OCI-LY1 (cell line): ENCODE measurements at regions not wholly inside any gene's neighbourhood (a gene's known extent, or its start where the extent isn't known, plus 50 kb on each side); places are given as distances from the start of the nearest gene placed in this dataset.

Source experiments
- H2AFZ ChIP-seq: fragments of 200-600 bp; sonication (generic), shearing (Covaris generic); 2 replicates; pipeline ENCODE4 v1.6.0; 2014; ENCODE audit warnings: antibody characterized with exemption, mild to moderate bottlenecking, low read length
- H3F3A ChIP-seq: fragments of 200-600 bp; sonication (generic), shearing (Covaris generic); 2 replicates; pipeline ENCODE4 v1.6.0; 2014; ENCODE audit warnings: mild to moderate bottlenecking, antibody characterized with exemption, low read length, moderate library complexity; ENCODE audit not compliant: insufficient read depth
- H3K27ac ChIP-seq: fragments of 200-600 bp; sonication (generic); 2 replicates; pipeline ENCODE4 v1.5.1; 2014; ENCODE audit warnings: low read length, mixed run types, mild to moderate bottlenecking, low read depth; ENCODE audit not compliant: poor library complexity, severe bottlenecking
- H3K27me3 ChIP-seq: fragments of 200-600 bp; sonication (generic); 2 replicates; pipeline ENCODE4 v1.6.0; 2014; ENCODE audit warnings: antibody characterized with exemption, mild to moderate bottlenecking, low read length, moderate library complexity; ENCODE audit not compliant: insufficient read depth
- H3K36me3 ChIP-seq: fragments of 200-600 bp; sonication (generic); 2 replicates; pipeline ENCODE4 v1.6.1; 2014; ENCODE audit warnings: mild to moderate bottlenecking, antibody characterized with exemption, low read length, moderate library complexity, mixed read lengths; ENCODE audit not compliant: insufficient read depth
- H3K4me1 ChIP-seq: fragments of 200-600 bp; sonication (generic); 2 replicates; pipeline ENCODE4 v1.5.1; 2014; ENCODE audit warnings: mild to moderate bottlenecking, low read length, moderate library complexity; ENCODE audit not compliant: insufficient read depth, severe bottlenecking
- H3K4me2 ChIP-seq: fragments of 200-600 bp; sonication (generic), shearing (Covaris generic); 2 replicates; pipeline ENCODE4 v1.6.1; 2014; ENCODE audit warnings: low read length
- H3K4me3 ChIP-seq: fragments of 200-600 bp; sonication (generic); 2 replicates; pipeline ENCODE4 v1.5.1; 2014; ENCODE audit warnings: low read length, low read depth, mild to moderate bottlenecking, mixed read lengths; ENCODE audit not compliant: poor library complexity, severe bottlenecking
- H3K79me2 ChIP-seq: fragments of 200-600 bp; shearing (Covaris generic); 2 replicates; pipeline ENCODE4 v1.6.1; 2016; ENCODE audit warnings: mixed run types, low read length, mixed read lengths; ENCODE audit not compliant: insufficient read depth
- H3K9ac ChIP-seq: fragments of 200-600 bp; sonication (generic), shearing (Covaris generic); 2 replicates; pipeline ENCODE4 v1.6.1; 2014; ENCODE audit warnings: mild to moderate bottlenecking, low read length, mixed read lengths
- H3K9me2 ChIP-seq: fragments of 200-600 bp; sonication (generic), shearing (Covaris generic); 2 replicates; pipeline ENCODE4 v1.6.1; 2014; ENCODE audit warnings: low read depth, mild to moderate bottlenecking, low read length, mixed read lengths
- H3K9me3 ChIP-seq: fragments of 200-600 bp; shearing (Covaris generic); 2 replicates; pipeline ENCODE4 v1.6.1; 2014; ENCODE audit warnings: low read length, mixed read lengths
- H4K20me1 ChIP-seq: fragments of 200-600 bp; sonication (generic), shearing (Covaris generic); 2 replicates; pipeline ENCODE4 v1.6.0; 2016; ENCODE audit warnings: mild to moderate bottlenecking, low read length; ENCODE audit not compliant: insufficient read depth
- CTCF ChIP-seq: fragments of 200-600 bp; sonication (generic), shearing (Covaris generic); IDR thresholded peaks from 2 replicates; pipeline ENCODE4 v1.5.1; 2017; ENCODE audit warnings: mild to moderate bottlenecking, antibody characterized with exemption, low read length, moderate library complexity, mixed read lengths
- EZH2 ChIP-seq: fragments of 200-600 bp; sonication (generic), shearing (Covaris generic); IDR thresholded peaks from 2 replicates; pipeline ENCODE4 v1.8.0; 2017; ENCODE audit warnings: borderline replicate concordance, mixed run types, mild to moderate bottlenecking, antibody characterized with exemption, low read length, moderate library complexity, mixed read lengths

DNA sequence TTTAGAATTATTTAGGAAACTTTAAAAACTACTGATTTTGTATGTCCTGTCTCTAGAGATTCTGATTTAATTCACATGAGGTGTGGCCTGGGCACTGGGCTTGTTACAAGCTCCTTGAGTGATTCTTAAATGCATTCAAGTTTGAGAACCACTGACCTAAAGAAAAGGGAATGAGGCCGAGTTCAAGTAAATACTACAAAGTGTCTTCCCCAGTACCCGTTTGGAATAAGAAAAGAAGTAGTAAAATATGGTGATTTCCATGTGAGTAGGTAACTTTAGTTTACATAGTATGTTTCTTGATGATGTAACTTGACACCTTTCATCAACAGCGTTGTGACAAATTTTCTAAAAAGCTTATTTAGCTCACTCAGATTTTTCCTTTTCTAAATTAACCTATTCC lies 1022.9 kb upstream of the NRXN1 start:
- no peak overlapping the region for H3K27ac ChIP-seq
- H3K27me3 ChIP-seq, result no peaks in the 10 kb centered on the region
- H4K20me1 ChIP-seq, result no peaks in the 10 kb centered on the region
- H3K4me3 ChIP-seq, result no peak overlapping the region
- no peaks in the 10 kb centered on the region for H3K4me1 ChIP-seq
- H3K9me2 ChIP-seq, result no peaks in the 10 kb centered on the region
- H3F3A ChIP-seq, result no peaks in the 10 kb centered on the region
- no peak overlapping the region for H3K4me2 ChIP-seq
- no peak overlapping the region for H3K9ac ChIP-seq
- H2AFZ ChIP-seq, result no peak overlapping the region
- no peaks in the 10 kb centered on the region for H3K79me2 ChIP-seq
- no peaks in the 10 kb centered on the region for H3K9me3 ChIP-seq
- H3K36me3 ChIP-seq, result no peaks in the 10 kb centered on the region
- TF ChIP-seq EZH2, result no peak
- TF ChIP-seq CTCF, result no peak

DNA sequence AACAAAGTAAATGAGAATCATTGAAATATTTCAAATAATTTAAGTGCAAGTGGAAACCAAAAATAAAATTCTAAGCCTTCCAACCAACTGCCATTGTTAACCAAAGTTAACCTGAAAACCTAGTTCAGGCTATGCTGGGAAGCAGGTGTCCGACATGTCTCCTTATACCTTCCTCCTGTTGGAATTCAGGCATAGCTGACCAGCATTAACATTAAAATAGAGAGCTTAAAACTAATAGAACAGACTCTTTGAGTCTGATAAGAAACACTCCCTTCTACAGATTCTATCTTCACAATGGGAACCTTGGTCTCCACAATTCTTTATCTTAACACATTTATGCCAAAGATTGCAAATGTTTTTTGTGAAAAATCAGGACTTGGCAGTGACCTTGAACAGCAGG lies 1004.9 kb upstream of the NRXN1 start:
- Histone ChIP-seq H3K4me1 (no peaks in the 10 kb centered on the region), H3K27me3 (no peaks in the 10 kb centered on the region), H3K36me3 (no peaks in the 10 kb centered on the region), H3K9me2 (no peaks in the 10 kb centered on the region), H3K9ac (no peak overlapping the region), H3F3A (no peaks in the 10 kb centered on the region), H4K20me1 (no peaks in the 10 kb centered on the region), H3K79me2 (no peaks in the 10 kb centered on the region), H3K4me2 (no peak overlapping the region), H3K4me3 (no peak overlapping the region), H2AFZ (no peak overlapping the region), H3K27ac (no peak overlapping the region), H3K9me3 (no peaks in the 10 kb centered on the region)
- TF ChIP-seq EZH2, result no peak
- no peak for TF ChIP-seq CTCF

GRCh38 chr2:52036024-52036423 lies 1004.1 kb upstream of the NRXN1 start:
- TF ChIP-seq EZH2 (no peak), CTCF (no peak)
- no peak overlapping the region for H3K27ac ChIP-seq
- no peak overlapping the region for H3K9ac ChIP-seq
- H2AFZ ChIP-seq, result no peak overlapping the region
- H3F3A ChIP-seq, result no peaks in the 10 kb centered on the region
- H3K4me2 ChIP-seq, result no peak overlapping the region
- H3K9me2 ChIP-seq, result no peaks in the 10 kb centered on the region
- no peaks in the 10 kb centered on the region for H3K79me2 ChIP-seq
- no peaks in the 10 kb centered on the region for H4K20me1 ChIP-seq
- H3K27me3 ChIP-seq, result no peaks in the 10 kb centered on the region
- H3K36me3 ChIP-seq, result no peaks in the 10 kb centered on the region
- H3K9me3 ChIP-seq, result no peaks in the 10 kb centered on the region
- H3K4me1 ChIP-seq, result no peaks in the 10 kb centered on the region
- no peak overlapping the region for H3K4me3 ChIP-seq
